ENCODE measurements at regions not wholly inside any gene's neighbourhood (a gene's known extent, or its start where the extent isn't known, plus 50 kb on each side); places are given as distances from the start of the nearest gene placed in this dataset.
"Not testable (repeated sequence)": the region's sequence is repeated elsewhere in the genome, so short reads cannot be mapped to it uniquely, and the experiment has no call there.

GRCh38 chr6:165173484-165173883, 135.9 kb downstream of the C6orf118 start:
- DNase-seq (ENCODE audit: low read depth in 1 of 2, low spot score in 1 of 2) = no peak

GRCh38 chr6:165167861-165168260, 141.5 kb downstream of the C6orf118 start:
- no peak for DNase-seq (ENCODE audit: low read depth in 1 of 2, low spot score in 1 of 2)

GRCh38 chr6:165167311-165167710, 142.1 kb downstream of the C6orf118 start:
- DNase-seq (ENCODE audit: low read depth in 1 of 2, low spot score in 1 of 2) = no peak

GRCh38 chr6:165163519-165163918, 145.9 kb downstream of the C6orf118 start:
- DNase-seq (ENCODE audit: low read depth in 1 of 2, low spot score in 1 of 2) = no peak

- no peak for DNase-seq (ENCODE audit: low read depth in 1 of 2, low spot score in 1 of 2)
These were observed 149.9 kb downstream of the C6orf118 start for GRCh38 chr6:165159460-165159859.

GRCh38 chr6:165146456-165146855, 162.9 kb downstream of the C6orf118 start:
- DNase-seq (ENCODE audit: low read depth in 1 of 2, low spot score in 1 of 2) = no peak

GRCh38 chr6:165135889-165136288, 173.5 kb downstream of the C6orf118 start:
- DNase-seq (ENCODE audit: low read depth in 1 of 2, low spot score in 1 of 2) = no peak

GRCh38 chr6:165129086-165129485, 180.3 kb downstream of the C6orf118 start:
- no peak for DNase-seq (ENCODE audit: low read depth in 1 of 2, low spot score in 1 of 2)

- not testable (repeated sequence) for DNase-seq (ENCODE audit: low read depth in 1 of 2, low spot score in 1 of 2)
These were observed 181.7 kb downstream of the C6orf118 start for GRCh38 chr6:165127743-165128142.

GRCh38 chr6:165124681-165125080, 184.7 kb downstream of the C6orf118 start:
- not testable (repeated sequence) for DNase-seq (ENCODE audit: low read depth in 1 of 2, low spot score in 1 of 2)

GRCh38 chr6:165119231-165120020, 190.0 kb downstream of the C6orf118 start:
- no peak for DNase-seq (ENCODE audit: low read depth in 1 of 2, low spot score in 1 of 2)

- no peak for DNase-seq (ENCODE audit: low read depth in 1 of 2, low spot score in 1 of 2)
These were observed 190.7 kb downstream of the C6orf118 start for GRCh38 chr6:165118736-165119135.

GRCh38 chr6:165117806-165118205, 191.6 kb downstream of the C6orf118 start:
- no peak for DNase-seq (ENCODE audit: low read depth in 1 of 2, low spot score in 1 of 2)

GRCh38 chr6:165117121-165117520, 192.3 kb downstream of the C6orf118 start:
- DNase-seq (ENCODE audit: low read depth in 1 of 2, low spot score in 1 of 2) = no peak

GRCh38 chr6:165110860-165111259, 198.5 kb downstream of the C6orf118 start:
- no peak for DNase-seq (ENCODE audit: low read depth in 1 of 2, low spot score in 1 of 2)

GRCh38 chr6:165109011-165109410, 200.4 kb downstream of the C6orf118 start:
- no peak for DNase-seq (ENCODE audit: low read depth in 1 of 2, low spot score in 1 of 2)

- DNase-seq (ENCODE audit: low read depth in 1 of 2, low spot score in 1 of 2) = no peak
These were observed 203.1 kb downstream of the C6orf118 start for GRCh38 chr6:165106261-165106660.

- no peak for DNase-seq (ENCODE audit: low read depth in 1 of 2, low spot score in 1 of 2)
These were observed 211.2 kb downstream of the C6orf118 start for GRCh38 chr6:165098165-165098564.

GRCh38 chr6:165096868-165097267, 212.5 kb downstream of the C6orf118 start:
- no peak for DNase-seq (ENCODE audit: low read depth in 1 of 2, low spot score in 1 of 2)

GRCh38 chr6:165096209-165096608, 213.2 kb downstream of the C6orf118 start:
- DNase-seq (ENCODE audit: low read depth in 1 of 2, low spot score in 1 of 2) = no peak

- no peak for DNase-seq (ENCODE audit: low read depth in 1 of 2, low spot score in 1 of 2)
These were observed 216.4 kb downstream of the C6orf118 start for GRCh38 chr6:165092881-165093595.

GRCh38 chr6:165091121-165091785, 218.2 kb downstream of the C6orf118 start:
- DNase-seq (ENCODE audit: low read depth in 1 of 2, low spot score in 1 of 2) = no peak
